HEK293 (cell line): ENCODE measurements at regions not wholly inside any gene's neighbourhood (a gene's known extent, or its start where the extent isn't known, plus 50 kb on each side); places are given as distances from the start of the nearest gene placed in this dataset.

Source experiments
- CTCF ChIA-PET: fragments of 350-600 bp; formaldehyde crosslinking; extraction: SDS; loops from one replicate; lab custom pipeline; 2021; ENCODE audit warnings: antibody characterized with exemption; lab: Yijun Ruan, JAX
- POLR2A ChIA-PET: fragments of 300-600 bp; formaldehyde crosslinking; extraction: SDS; loops from one replicate; lab custom pipeline; 2020; ENCODE audit warnings: antibody characterized with exemption, inconsistent platforms; lab: Yijun Ruan, JAX
- H3K27ac ChIP-seq: fragments of 200-500 bp; sonication (Bioruptor generic); 2 replicates; pipeline ENCODE4 v1.5.1; 2014; ENCODE audit warnings: low read depth, low read length, control low read depth, inconsistent platforms; ENCODE audit errors: extremely low read depth
- H3K36me3 ChIP-seq, 2 experiments: fragments of 200-500 bp in 1 of 2; sonication (Bioruptor generic) in 1 of 2; 1 replicate in 1 of 2; 2 replicates in 1 of 2; pipeline ENCODE4 v1.5.1; 2014 to 2017; ENCODE audit warnings: inconsistent platforms in 2 of 2, low read length in 2 of 2; ENCODE audit not compliant: control insufficient read depth in 2 of 2, insufficient read depth in 1 of 2
- H3K4me1 ChIP-seq: fragments of 200-500 bp; sonication (Bioruptor generic); 2 replicates; pipeline ENCODE4 v1.5.1; 2014; ENCODE audit warnings: mild to moderate bottlenecking, low read length, inconsistent platforms; ENCODE audit not compliant: control insufficient read depth, insufficient read depth
- H3K4me3 ChIP-seq: 2 replicates; pipeline ENCODE4 v1.5.1; 2011; ENCODE audit warnings: low read depth, mild to moderate bottlenecking, control low read depth, low read length, moderate library complexity
- H3K9me3 ChIP-seq: fragments of 200-500 bp; sonication (Bioruptor generic); 2 replicates; pipeline ENCODE4 v1.5.1; 2014; ENCODE audit warnings: low read depth, low read length, inconsistent platforms; ENCODE audit not compliant: control insufficient read depth, insufficient read depth
- AEBP2 ChIP-seq: fragments of 450-650 bp; formaldehyde crosslinking; IDR thresholded peaks from 2 replicates; pipeline ENCODE4 v1.5.1; 2016; ENCODE audit warnings: missing biosample characterization, missing genetic modification characterization, borderline replicate concordance
- BCL11A ChIP-seq: fragments of 450-650 bp; formaldehyde crosslinking; IDR thresholded peaks from 2 replicates; pipeline ENCODE4 v1.5.1; 2016; ENCODE audit warnings: low read depth, missing biosample characterization, missing genetic modification characterization
- GFI1B ChIP-seq: fragments of 450-650 bp; formaldehyde crosslinking; IDR thresholded peaks from 2 replicates; pipeline ENCODE4 v1.5.1; 2016; ENCODE audit warnings: missing biosample characterization, missing genetic modification characterization
- HOXC10 ChIP-seq: sonication (generic); formaldehyde crosslinking; IDR thresholded peaks from 2 replicates; pipeline ENCODE4 v1.8.1; 2023; ENCODE audit warnings: mild to moderate bottlenecking, missing genetic modification reagents
- HOXD13 ChIP-seq: sonication (generic); formaldehyde crosslinking; IDR thresholded peaks from 2 replicates; pipeline ENCODE4 v1.8.0; 2022; ENCODE audit warnings: missing genetic modification reagents, borderline replicate concordance
- MYNN ChIP-seq: fragments of 450-650 bp; formaldehyde crosslinking; IDR thresholded peaks from 2 replicates; pipeline ENCODE4 v1.5.1; 2016; ENCODE audit warnings: missing biosample characterization, missing genetic modification characterization, borderline replicate concordance
- PRDM6 ChIP-seq: fragments of 450-650 bp; formaldehyde crosslinking; IDR thresholded peaks from 2 replicates; pipeline ENCODE4 v1.5.1; 2017; ENCODE audit warnings: missing biosample characterization, missing genetic modification characterization
- SALL2 ChIP-seq: fragments of 450-650 bp; formaldehyde crosslinking; IDR thresholded peaks from 2 replicates; pipeline ENCODE4 v1.5.0; 2017; ENCODE audit warnings: missing biosample characterization, mild to moderate bottlenecking, missing genetic modification characterization, borderline replicate concordance
- ZBTB44 ChIP-seq: fragments of 450-650 bp; IDR thresholded peaks from 2 replicates; pipeline ENCODE4 v1.5.1; 2018; ENCODE audit warnings: missing biosample characterization, mild to moderate bottlenecking, missing genetic modification characterization
- ZNF140 ChIP-seq: fragments of 450-650 bp; formaldehyde crosslinking; IDR thresholded peaks from 2 replicates; pipeline ENCODE4 v1.5.1; 2016; ENCODE audit warnings: missing biosample characterization, missing genetic modification characterization
- ZNF24 ChIP-seq: fragments of 450-650 bp; formaldehyde crosslinking; IDR thresholded peaks from 2 replicates; pipeline ENCODE4 v1.5.1; 2016; ENCODE audit warnings: missing biosample characterization, missing genetic modification characterization
- ZNF324 ChIP-seq: fragments of 450-650 bp; formaldehyde crosslinking; IDR thresholded peaks from 2 replicates; pipeline ENCODE4 v1.5.1; 2016; ENCODE audit warnings: missing biosample characterization, missing genetic modification characterization
- ZNF391 ChIP-seq: fragments of 450-650 bp; formaldehyde crosslinking; IDR thresholded peaks from 2 replicates; pipeline ENCODE4 v1.5.1; 2016; ENCODE audit warnings: low read depth, missing biosample characterization, missing genetic modification characterization, borderline replicate concordance
- ZNF404 ChIP-seq: fragments of 450-650 bp; formaldehyde crosslinking; IDR thresholded peaks from 2 replicates; pipeline ENCODE4 v1.5.1; 2017; ENCODE audit warnings: missing biosample characterization, missing genetic modification characterization
- ZNF621 ChIP-seq: fragments of 450-650 bp; formaldehyde crosslinking; IDR thresholded peaks from 2 replicates; pipeline ENCODE4 v1.5.1; 2017; ENCODE audit warnings: missing biosample characterization, missing genetic modification characterization
- ZNF707 ChIP-seq: fragments of 450-650 bp; formaldehyde crosslinking; IDR thresholded peaks from 2 replicates; pipeline ENCODE4 v1.5.1; 2016; ENCODE audit warnings: missing biosample characterization, missing genetic modification characterization
- TF ChIP-seq, protein P1 (sequence below): fragments of 450-650 bp; formaldehyde crosslinking; IDR thresholded peaks from 2 replicates; pipeline ENCODE4 v1.5.1; 2016; ENCODE audit warnings: missing biosample characterization, missing genetic modification characterization
- TF ChIP-seq, protein P2 (sequence below): fragments of 450-650 bp; formaldehyde crosslinking; IDR thresholded peaks from 2 replicates; pipeline ENCODE4 v1.5.1; 2016; ENCODE audit warnings: missing biosample characterization, missing genetic modification characterization
- TF ChIP-seq, protein P3 (sequence below): fragments of 450-650 bp; formaldehyde crosslinking; IDR thresholded peaks from 2 replicates; pipeline ENCODE4 v1.5.1; 2017; ENCODE audit warnings: missing biosample characterization, missing genetic modification characterization
- TF ChIP-seq, protein P4 (sequence below): sonication (generic); formaldehyde crosslinking; IDR thresholded peaks from 2 replicates; pipeline ENCODE4 v1.8.1; 2022; ENCODE audit warnings: mild to moderate bottlenecking, moderate library complexity, missing genetic modification reagents
- TF ChIP-seq, protein P5 (sequence below): fragments of 450-650 bp; formaldehyde crosslinking; IDR thresholded peaks from 2 replicates; pipeline ENCODE4 v1.5.1; 2016; ENCODE audit warnings: missing biosample characterization, missing genetic modification characterization
- TF ChIP-seq, protein P6 (sequence below): fragments of 450-650 bp; formaldehyde crosslinking; IDR thresholded peaks from 2 replicates; pipeline ENCODE4 v1.5.1; 2016; ENCODE audit warnings: missing biosample characterization, missing genetic modification characterization

DNA sequence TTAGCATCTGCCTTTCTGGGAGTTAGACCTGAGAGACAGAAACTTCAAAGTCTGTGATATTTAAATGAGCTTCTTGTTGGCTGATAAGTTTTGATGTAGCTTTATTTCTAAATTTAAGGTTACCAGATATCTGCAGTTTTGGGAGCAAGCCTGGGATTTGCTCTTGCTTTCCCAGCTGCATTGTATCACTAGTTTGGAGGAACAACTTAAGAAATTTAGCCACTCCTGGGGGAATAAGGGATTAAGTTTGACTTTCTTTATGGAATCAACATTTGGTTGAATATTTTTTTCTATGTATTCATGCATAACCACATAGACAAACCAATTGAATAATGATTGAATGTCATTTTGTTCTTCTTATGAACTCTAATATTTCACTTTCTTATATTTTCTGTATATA, 178.6 kb downstream of the POLR1F start (continued):
- TF ChIP-seq ZNF324 (tag by site-specific recombination) (no peak), ZNF24 (tag by site-specific recombination) (no peak), ZNF621 (tag by site-specific recombination) (no peak)
- TF ChIP-seq, protein P1, sequence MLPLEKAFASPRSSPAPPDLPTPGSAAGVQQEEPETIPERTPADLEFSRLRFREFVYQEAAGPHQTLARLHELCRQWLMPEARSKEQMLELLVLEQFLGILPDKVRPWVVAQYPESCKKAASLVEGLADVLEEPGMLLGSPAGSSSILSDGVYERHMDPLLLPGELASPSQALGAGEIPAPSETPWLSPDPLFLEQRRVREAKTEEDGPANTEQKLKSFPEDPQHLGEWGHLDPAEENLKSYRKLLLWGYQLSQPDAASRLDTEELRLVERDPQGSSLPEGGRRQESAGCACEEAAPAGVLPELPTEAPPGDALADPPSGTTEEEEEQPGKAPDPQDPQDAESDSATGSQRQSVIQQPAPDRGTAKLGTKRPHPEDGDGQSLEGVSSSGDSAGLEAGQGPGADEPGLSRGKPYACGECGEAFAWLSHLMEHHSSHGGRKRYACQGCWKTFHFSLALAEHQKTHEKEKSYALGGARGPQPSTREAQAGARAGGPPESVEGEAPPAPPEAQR (tag by site-specific recombination): no peak

DNA sequence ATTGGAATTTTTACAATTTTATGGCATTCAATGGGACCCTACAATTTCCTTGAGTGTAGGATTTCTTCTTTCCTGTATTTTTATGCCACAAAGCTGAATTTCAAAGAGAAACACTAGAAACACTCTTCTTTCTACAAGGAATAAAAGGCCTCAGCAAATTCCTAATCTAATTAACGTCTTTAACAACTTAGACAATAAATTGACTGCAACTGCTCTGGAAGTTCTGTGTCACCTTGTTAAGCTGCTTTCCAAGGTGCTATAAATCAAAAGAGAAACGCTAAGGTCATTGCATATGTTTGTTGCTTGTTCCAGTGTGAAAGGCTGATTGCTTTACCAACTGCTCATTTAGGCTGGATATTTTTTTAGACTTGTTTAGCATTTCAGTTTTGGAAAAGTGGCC, 182.2 kb downstream of the POLR1F start:
- ChIA-PET CTCF (no interaction called here), POLR2A (no interaction called here)
- Histone ChIP-seq H3K4me1 (peaks cover 8% of the 10 kb centered on the region), H3K36me3 (no peaks in the 10 kb centered on the region), H3K9me3 (no peaks in the 10 kb centered on the region), H3K4me3 (no peak overlapping the region), H3K27ac (no peak overlapping the region)
- TF ChIP-seq AEBP2 (tag by site-specific recombination) (no peak), ZNF707 (tag by site-specific recombination) (no peak), ZNF391 (tag by site-specific recombination) (no peak), SALL2 (no peak), HOXC10 (no peak), GFI1B (tag by site-specific recombination) (no peak), ZNF140 (tag by site-specific recombination) (no peak), MYNN (tag by site-specific recombination) (no peak), HOXD13 (CRISPR knock-in tag) (no peak), PRDM6 (peak; percentile 44), BCL11A (tag by site-specific recombination) (no peak), ZBTB44 (tag by site-specific recombination) (0 out of 2 replicates have a peak, but pooled peaks have one; percentile 17), ZNF404 (tag by site-specific recombination) (no peak)
- TF ChIP-seq, protein P2, sequence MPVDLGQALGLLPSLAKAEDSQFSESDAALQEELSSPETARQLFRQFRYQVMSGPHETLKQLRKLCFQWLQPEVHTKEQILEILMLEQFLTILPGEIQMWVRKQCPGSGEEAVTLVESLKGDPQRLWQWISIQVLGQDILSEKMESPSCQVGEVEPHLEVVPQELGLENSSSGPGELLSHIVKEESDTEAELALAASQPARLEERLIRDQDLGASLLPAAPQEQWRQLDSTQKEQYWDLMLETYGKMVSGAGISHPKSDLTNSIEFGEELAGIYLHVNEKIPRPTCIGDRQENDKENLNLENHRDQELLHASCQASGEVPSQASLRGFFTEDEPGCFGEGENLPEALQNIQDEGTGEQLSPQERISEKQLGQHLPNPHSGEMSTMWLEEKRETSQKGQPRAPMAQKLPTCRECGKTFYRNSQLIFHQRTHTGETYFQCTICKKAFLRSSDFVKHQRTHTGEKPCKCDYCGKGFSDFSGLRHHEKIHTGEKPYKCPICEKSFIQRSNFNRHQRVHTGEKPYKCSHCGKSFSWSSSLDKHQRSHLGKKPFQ (tag by site-specific recombination): no peak
- TF ChIP-seq, protein P3, sequence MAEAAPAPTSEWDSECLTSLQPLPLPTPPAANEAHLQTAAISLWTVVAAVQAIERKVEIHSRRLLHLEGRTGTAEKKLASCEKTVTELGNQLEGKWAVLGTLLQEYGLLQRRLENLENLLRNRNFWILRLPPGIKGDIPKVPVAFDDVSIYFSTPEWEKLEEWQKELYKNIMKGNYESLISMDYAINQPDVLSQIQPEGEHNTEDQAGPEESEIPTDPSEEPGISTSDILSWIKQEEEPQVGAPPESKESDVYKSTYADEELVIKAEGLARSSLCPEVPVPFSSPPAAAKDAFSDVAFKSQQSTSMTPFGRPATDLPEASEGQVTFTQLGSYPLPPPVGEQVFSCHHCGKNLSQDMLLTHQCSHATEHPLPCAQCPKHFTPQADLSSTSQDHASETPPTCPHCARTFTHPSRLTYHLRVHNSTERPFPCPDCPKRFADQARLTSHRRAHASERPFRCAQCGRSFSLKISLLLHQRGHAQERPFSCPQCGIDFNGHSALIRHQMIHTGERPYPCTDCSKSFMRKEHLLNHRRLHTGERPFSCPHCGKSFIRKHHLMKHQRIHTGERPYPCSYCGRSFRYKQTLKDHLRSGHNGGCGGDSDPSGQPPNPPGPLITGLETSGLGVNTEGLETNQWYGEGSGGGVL (tag by site-specific recombination): no peak
- TF ChIP-seq, protein P4, sequence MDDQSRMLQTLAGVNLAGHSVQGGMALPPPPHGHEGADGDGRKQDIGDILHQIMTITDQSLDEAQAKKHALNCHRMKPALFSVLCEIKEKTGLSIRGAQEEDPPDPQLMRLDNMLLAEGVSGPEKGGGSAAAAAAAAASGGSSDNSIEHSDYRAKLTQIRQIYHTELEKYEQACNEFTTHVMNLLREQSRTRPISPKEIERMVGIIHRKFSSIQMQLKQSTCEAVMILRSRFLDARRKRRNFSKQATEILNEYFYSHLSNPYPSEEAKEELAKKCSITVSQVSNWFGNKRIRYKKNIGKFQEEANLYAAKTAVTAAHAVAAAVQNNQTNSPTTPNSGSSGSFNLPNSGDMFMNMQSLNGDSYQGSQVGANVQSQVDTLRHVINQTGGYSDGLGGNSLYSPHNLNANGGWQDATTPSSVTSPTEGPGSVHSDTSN (CRISPR knock-in tag): no peak
- TF ChIP-seq, protein P5, sequence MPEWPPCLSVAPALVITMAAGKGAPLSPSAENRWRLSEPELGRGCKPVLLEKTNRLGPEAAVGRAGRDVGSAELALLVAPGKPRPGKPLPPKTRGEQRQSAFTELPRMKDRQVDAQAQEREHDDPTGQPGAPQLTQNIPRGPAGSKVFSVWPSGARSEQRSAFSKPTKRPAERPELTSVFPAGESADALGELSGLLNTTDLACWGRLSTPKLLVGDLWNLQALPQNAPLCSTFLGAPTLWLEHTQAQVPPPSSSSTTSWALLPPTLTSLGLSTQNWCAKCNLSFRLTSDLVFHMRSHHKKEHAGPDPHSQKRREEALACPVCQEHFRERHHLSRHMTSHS (tag by site-specific recombination): no peak
- TF ChIP-seq, protein P6, sequence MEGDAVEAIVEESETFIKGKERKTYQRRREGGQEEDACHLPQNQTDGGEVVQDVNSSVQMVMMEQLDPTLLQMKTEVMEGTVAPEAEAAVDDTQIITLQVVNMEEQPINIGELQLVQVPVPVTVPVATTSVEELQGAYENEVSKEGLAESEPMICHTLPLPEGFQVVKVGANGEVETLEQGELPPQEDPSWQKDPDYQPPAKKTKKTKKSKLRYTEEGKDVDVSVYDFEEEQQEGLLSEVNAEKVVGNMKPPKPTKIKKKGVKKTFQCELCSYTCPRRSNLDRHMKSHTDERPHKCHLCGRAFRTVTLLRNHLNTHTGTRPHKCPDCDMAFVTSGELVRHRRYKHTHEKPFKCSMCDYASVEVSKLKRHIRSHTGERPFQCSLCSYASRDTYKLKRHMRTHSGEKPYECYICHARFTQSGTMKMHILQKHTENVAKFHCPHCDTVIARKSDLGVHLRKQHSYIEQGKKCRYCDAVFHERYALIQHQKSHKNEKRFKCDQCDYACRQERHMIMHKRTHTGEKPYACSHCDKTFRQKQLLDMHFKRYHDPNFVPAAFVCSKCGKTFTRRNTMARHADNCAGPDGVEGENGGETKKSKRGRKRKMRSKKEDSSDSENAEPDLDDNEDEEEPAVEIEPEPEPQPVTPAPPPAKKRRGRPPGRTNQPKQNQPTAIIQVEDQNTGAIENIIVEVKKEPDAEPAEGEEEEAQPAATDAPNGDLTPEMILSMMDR: no peak
